NCI-H2107 treated with DMSO at 0.1 percent for 48 hours (cell line): ENCODE measurements at regions not wholly inside any gene's neighbourhood (a gene's known extent, or its start where the extent isn't known, plus 50 kb on each side); places are given as distances from the start of the nearest gene placed in this dataset.
"Not testable (repeated sequence)": the region's sequence is repeated elsewhere in the genome, so short reads cannot be mapped to it uniquely, and the experiment has no call there.

Experiments
- DNase-seq: peaks from one replicate; lab custom pipeline; 2025; ENCODE audit not compliant: unreplicated experiment; lab: John Stamatoyannopoulos, UW

DNA sequence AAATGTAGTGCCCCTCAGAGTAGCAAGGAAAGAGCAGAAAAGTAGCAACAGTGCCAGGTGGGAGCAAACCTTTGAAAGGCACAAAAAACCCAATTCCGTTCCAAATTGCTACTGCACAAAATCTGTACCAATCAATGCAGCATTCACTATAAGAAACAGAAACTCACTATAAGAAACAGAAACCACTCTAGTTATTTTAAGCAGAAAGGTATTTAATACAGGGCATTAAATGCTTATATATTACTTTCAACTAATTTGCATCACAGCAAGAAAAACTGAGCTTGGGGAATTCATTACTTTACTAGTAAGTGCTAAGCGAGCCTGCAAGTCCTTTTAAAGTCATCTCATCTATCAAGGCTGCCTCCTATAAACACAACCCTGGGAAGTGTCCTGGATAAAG lies 116.5 kb upstream of the OLIG3 start:
- DNase-seq: no peak

DNA sequence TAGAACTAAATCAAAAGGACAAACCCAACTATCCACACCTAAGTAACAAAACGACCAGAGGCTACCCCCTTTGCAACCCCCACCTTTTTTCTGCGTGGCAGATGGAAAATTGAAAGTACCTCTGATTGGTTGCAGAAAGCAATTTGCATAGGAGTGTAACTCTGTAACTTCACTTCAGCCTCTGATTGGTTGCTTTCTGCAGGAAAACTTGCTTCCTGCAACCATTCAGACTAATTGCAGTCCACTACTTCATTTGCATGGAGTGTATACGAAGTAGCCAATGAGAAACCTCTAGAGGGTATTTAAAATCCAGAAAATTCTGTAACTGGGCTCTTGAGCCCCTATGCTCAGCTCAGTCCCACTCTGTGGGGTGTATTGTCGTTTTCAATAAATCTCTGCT lies 129.1 kb upstream of the OLIG3 start:
- DNase-seq: no peak

DNA sequence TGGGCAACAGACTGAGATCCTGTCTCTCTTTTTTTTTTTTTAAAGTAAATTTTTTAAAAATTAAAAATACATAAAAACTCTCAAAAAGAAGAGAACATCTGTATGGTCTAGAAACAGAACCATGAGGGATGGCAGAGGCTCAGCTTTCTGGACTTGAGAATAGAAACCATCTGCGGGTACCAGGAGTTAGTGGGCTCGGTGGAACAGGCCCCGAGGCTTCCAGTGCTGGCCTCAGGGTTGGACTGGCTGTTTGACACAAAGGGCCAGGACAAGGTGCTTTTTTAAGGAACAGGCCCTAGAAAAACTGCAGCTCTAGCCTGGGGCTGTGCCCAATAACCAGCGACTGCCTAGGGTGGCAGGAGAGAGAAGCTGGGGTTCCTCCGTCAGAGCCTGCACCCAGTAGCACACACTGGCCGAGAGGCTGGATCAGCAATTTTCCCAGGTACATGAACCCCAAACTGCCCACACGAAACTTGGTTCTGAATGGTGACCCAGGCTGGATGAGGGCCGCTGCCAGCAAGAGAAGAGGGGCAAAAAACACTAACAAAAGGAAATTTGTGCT lies 131.0 kb upstream of the OLIG3 start:
- DNase-seq: no peak

DNA sequence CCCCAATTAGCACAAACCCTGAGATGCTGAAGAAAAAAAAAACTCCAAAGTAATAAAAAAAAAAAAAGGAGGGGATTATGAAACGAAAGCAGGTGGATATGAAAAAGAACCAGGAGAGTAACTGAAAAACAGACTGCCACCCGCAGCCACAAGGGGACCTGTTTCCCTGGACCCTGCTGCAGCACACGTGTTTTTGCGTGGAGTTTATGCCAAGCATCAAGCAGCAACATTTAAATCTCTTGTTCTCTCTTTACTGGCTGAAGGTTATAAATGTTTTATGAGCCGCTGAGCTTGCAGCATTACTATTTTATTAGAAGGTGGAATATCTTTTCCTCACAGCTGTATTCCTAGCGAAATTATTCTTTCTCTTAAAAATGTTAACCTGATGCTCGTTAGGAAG lies 131.6 kb upstream of the OLIG3 start:
- no peak for DNase-seq

DNA sequence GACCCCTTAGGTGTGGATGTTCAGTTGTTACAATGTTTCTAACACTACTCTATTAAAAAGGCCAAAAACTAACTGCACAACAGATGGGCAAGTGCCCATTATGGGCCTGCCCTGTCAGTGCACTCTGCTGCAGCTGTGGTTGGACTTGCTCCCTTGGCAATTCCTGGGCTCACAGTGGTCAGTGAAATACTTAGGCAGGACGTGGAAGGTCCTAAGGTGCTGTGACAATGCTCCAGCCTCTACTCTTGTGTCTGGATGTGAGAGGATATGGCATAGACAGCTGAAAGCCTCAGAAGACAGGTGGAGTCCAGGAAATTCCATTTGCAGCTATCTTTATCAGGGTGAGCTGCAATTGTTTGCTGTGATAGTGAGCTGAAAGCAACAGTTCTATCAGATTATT lies 136.5 kb upstream of the OLIG3 start:
- DNase-seq: no peak

DNA sequence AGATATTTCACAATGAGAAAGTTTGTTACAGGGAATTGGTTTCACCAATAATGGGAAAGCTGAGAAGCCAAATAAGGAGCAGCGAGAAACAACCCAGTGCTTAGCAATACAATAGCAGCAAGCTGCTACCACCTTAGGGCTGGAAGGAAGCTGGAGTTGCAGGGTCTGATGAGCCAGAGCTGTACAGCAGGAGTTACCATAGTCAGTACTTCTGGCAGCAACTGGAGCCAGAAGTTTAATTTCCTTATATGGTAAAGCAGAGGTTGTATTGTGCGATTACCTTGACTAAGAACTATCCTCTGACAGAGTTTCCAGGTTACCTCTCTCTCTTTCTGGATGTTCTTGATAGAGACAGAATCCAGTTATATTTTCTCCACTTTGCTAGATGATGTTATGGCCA lies 137.1 kb upstream of the OLIG3 start:
- no peak for DNase-seq

DNA sequence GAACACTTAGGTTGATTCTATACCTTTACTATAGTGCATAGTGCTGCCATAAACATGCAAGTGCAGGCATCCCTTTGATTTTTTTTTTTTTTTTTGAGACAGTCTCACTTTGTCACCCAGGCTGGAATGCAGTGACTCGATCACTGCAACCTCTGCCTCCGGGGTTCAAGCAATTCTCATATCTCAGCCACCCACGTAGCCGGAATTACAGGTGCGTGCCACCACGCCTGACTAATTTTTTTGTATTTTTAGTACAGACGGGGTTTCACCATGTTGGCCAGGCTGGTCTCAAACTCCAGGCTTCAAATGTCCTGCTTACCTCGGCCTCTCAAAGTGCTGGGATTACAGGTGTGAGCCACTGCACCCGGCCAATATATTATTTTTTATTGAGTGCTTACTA lies 140.0 kb upstream of the OLIG3 start:
- DNase-seq: not testable (repeated sequence)

DNA sequence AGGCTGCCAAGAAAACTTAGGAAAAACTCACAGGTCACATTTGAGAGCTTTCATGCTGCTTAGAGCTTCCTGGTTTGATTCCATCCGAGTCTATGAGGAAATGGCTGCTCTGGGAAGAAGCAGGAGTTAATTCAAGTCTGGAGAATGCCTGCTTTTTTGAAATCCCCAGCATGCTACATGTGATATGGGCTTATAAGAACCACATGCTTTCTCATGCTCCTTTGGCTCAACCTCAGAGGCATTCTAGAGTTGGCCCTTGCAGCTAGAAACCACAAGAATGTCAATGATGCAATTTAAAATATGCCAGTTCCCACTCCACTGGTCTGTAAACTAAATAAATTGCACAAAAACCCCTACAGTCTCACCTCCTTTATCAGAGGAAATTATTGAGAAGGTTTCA lies 142.9 kb upstream of the OLIG3 start:
- DNase-seq: no peak

DNA sequence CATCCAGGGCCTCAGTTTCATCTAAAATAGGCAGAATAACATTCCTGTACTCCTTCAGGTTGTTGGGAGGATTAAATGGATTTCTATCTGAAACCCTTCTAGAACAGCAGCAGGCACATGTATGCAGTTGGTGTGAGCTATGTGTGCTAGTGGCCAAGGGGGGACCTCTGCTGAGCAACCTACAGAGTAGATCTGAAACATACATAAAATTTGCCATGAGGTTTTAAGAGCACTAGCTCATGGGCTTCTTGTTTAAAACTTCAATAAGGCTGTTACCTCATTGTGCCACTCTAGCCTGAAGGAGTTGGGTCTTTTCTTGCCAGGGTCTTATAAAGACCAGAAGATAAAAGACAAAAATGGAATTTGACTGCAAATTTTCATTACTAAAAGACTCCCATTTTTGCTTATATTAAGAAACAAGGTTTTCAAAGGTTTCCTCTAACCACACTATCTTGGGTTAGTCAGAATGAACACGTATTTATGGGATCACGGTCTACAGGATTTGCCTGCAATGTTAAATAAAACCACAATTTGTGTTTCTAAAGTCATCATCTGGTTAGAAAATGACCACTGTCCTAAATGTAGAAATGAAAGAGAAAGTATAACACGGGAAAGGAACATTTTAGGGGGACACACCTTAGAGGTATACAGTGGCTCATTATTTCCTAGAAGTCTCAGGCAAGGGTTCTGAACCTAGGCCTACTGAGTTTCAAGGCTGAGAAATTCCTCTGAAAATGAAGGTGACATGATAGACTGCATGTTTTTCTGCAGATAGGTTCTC lies 144.9 kb upstream of the OLIG3 start:
- DNase-seq: no peak

DNA sequence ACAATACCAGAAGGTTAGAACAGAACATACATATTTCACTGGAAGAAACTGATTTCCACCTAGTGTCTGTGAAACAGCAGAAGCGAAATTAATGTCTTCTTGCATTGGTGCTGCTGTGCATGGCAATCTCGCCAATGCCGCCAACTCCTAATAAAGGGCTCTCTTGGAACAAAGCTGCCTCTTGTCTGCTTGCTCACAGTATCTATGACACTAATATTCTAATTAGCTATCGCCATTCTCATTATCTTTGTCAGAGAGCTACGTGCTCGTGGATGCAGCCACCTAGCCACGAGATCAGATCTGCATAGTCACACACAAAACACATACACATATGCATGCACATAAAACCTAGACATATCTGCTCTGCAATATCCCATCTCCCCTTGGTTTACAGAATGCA lies 145.9 kb upstream of the OLIG3 start:
- DNase-seq: no peak

DNA sequence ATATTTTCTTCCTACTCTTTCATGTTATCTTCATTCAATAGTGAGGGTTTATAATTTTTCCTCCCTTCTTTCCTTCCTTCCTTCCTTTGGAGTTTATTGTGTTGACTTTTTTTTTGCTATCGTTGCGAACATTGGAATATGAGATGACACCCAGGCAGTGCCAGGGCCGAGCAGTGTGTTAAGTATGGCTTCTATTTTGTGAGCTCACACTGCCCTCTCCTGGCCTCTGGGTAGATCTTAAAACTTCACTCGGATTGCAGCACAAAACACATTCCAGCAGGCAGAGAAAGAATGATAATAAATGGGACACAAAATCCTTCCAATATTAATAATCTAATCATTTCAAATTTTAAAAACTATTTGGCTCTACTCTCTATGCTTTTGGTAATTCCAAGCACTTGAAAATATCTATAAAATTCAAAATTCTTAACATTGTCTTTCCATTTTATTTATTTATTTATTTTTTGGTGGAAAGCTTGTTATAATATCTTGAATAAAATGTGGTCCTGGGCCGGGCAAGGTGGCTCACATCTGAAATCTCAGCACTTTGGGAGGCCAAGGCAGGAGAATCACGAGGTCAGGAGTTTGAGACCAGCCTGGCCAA lies 147.4 kb upstream of the OLIG3 start:
- peak; percentile 46 for DNase-seq

DNA sequence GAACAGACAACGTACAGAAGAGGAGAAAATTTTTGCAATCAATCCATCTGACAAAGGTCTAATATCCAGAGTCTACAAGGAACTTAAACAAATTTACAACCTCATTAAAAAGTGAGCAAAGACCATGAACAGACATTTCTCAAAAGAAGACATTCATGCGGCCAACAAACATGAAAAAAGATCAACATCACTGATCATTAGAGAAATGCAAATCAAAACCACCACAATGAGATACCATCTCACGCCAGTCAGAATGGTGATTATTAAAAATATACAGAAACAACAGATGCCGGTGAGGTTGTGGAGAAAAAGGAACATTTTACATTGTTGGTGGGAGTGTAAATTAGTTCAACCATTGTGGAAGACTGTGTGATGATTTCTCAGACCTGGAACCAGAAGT lies 149.0 kb upstream of the OLIG3 start:
- not testable (repeated sequence) for DNase-seq

DNA sequence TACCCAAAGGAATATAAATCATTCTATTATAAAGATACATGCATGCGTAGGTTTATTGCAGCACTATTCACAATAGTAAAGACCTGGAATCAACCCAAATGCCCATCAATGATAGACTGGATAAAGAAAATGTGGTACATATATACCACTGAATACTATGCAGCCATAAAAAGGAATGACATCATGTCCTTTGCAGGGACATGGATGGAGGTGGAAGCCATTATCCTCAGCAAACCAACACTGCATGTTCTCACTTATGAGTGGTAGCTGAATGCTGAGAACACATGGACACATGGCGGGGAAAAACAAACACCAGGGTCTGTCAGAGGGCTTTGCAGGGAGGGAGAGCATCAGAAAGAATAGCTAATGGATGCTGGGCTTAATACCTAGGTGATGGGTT lies 149.4 kb upstream of the OLIG3 start:
- DNase-seq: not testable (repeated sequence)

DNA sequence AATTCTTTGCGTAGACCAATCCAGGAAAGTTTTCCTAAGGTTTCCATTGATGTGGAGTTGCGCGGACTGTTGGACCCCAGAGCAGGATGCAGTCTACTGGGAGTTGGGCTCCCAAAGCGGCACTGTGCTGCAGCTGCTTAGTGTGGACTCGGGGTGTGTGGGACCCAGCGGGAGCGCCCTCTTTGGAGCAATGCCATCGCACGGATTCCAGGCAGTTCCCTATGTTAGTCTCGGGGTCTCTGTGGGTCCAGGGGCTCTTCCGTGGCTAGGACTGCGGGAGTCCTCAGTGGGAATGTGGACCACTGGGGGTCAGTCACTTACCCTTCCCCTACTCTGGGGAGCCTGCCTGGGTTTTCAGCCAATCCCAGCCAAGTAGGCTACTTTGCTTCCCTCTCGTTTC lies 151.7 kb upstream of the OLIG3 start:
- DNase-seq: no peak

DNA sequence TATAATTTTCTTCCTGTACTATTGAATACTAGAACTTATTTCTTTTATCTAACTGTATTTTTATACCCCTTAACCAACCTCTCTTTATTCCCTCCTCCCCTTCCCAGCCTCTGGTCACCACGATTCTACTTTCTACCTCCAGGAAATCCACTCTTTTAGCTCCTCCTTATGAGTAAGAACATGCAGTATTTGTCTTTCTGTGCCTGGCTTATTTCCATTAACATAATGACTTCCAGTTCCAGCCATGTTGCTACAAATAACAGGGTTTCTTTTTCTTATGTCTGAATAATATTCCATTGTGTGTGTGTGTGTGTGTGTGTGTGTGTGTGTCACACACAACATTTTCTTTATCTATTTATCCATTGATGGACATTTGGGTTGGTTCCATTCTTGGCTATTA lies 152.3 kb upstream of the OLIG3 start:
- DNase-seq: no peak

DNA sequence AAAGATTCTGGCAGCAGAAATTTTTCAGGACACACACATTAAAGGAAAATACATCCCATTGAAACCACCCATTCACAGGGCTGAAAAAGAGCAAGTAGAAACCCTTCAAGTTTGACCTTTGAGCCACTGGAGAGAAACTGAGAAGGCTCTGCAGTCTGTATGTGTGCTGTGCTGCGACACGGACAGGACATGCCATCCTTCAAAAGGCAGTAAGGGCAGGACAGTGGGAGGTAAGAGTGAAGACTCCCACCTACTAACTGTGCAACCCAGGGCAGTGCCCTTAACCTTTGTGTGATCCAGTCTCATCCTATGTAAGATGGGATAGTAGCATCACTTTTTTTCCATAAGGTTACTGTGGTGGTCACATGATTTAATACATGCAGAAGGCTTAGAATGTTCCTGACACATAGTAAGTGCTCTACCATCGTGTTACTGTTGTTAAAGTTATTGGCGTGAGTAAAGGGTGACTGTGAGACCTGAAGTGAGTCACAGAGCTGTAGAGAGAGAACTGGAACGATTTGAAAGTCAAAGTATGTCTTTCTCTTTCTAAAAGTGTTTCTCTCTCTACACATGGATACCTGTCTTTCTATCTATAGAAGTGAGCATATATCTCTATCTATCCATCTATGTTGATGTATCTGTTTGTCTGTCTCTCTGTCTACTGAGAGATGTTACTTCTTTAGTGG lies 153.7 kb upstream of the OLIG3 start:
- no peak for DNase-seq

DNA sequence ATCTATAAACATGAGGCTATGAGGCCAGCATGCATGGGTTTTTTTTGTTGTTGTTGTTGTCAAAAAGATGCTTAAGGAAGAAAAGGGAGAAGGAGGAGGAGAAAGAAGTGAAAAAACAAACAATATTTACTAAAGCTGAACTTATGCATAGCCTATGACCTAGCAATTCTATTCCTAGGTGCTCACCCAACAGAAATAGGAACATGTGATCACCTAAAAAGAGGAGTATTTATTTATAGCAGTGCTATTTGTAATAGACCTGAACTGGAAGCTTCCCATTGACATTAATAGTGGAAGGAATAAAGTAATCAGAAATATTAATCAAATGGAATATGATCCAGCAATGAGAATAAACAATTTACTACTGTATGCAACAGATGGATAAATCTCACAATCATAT lies 156.5 kb upstream of the OLIG3 start:
- no peak for DNase-seq

DNA sequence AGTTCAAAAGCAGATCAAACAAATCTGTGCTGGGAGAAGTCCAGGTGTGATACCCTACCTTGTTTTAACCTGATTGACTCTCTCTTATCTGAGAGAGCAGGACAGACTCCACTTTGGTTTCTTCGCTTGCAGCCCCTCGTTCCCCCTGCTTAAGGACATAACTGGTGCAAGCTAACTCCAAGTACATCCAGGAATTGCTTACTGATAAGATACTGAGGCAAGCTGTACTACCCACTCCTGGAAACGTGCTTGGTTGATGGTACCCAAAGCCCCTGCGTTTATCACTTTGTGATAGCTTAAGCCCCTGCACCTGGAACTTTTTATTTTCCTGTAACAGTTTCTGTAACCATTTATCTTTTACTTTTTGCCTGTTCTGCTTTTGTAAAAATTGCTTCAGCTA lies 157.0 kb upstream of the OLIG3 start:
- no peak for DNase-seq

DNA sequence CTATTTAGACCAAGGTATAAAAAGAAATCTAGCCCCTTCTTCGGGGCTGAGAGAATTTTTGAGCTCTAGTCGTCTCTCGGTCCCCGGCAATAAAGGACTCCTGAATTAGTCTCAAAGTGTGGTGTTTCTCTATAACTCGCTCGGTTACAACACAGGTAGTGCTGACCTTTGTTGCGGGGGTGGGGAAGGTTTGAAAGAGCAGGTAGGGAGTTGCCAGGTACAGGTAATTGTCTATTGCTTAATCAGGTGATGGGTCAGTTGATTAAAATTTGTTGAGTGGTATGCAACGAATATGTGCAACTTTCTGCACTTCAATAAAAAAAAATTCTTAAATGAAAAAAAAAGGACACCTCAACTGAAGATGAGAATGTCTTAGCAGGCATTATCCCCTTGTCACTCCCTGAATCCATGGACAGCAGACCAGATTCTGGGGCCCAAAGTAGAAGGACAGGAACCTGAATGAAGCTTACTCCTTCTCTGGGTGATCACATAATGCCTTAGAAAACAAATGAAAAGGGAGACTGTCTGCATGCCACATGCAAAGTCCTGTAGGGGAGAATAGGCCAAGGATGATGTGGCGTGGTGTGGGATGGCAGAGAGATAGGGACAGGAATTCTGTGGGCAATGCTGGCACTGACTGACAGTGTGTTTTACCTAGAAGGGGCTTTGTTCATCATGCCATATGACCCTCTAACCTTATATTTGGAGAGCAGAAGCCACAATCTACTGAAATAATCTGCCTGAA lies 157.6 kb upstream of the OLIG3 start:
- no peak for DNase-seq

DNA sequence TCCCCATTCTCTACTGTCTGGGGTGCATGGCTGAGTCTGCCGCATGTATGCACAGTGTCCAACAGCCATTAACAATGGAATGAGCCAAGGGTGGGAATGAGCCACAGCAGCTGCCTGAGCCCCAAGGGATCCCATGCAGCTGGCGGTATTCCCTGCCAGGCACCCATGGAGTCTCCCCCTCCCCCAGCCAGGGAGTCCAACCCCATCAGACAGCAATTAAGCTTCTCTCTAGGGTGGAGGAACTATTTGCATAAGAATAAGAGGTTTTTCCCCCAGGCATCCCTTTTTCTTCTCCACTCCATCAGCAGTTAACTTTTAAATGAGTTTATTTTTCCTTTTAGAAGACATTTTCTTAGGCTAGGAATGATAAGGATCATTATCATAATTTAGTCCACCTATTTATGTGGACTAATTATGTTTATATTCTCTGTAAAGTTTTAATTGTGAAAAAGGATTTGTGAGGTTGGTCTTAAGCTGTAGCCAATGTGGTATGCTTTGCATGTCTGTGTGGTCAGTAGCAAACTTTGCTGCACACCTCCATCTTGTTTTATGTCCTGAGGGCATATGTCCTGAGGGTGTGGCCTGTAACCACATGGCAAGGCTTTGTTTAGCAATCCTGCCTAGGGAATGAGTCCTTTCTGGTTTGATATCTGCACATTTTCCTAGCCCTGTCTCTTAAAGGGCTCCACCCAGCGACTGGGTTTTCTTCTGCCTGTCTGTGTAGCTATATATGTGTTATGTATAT lies 158.9 kb upstream of the OLIG3 start:
- DNase-seq: peak; percentile 18

DNA sequence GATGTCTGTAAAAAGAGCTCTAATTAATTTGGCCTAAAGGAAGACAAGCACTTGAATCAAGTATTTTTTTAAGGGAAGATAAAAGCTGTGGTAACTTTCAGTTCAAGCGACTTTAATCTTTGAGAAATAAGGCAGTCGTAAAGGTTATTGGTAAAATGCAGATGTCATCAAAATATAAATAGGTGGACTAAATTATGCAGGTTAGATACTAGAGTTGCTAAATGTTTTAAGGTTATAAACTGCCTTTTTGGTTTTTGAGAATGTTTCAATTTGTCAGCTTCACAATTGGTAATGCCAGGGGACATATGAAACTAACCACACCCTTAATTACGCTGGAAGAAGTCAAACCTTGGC lies 159.5 kb upstream of the OLIG3 start:
- no peak for DNase-seq
